Subcutaneous abdominal adipose tissue (tissue), 5 donors: ENCODE measurements at regions not wholly inside any gene's neighbourhood (a gene's known extent, or its start where the extent isn't known, plus 50 kb on each side); places are given as distances from the start of the nearest gene placed in this dataset.

ENCODE experiments used
- H3K27ac ChIP-seq: one replicate; pipeline ENCODE4 v1.7.0; 2013; ENCODE audit warnings: low read depth, mild to moderate bottlenecking, inconsistent platforms, low read length, moderate library complexity
- H3K27me3 ChIP-seq, 5 donors: one replicate each; pipeline ENCODE4 v1.7.0; 2013; ENCODE audit warnings: low read length in 5 of 5, inconsistent platforms in 1 of 5; ENCODE audit not compliant: control insufficient read depth in 5 of 5, insufficient read depth in 4 of 5
- H3K36me3 ChIP-seq, 5 donors: one replicate each; pipeline ENCODE4 v1.7.0; 2013; ENCODE audit warnings: low read length in 5 of 5; ENCODE audit not compliant: control insufficient read depth in 5 of 5, insufficient read depth in 5 of 5
- H3K4me1 ChIP-seq, 5 donors: one replicate each; pipeline ENCODE4 v1.7.0; 2013; ENCODE audit warnings: low read length in 5 of 5, mild to moderate bottlenecking in 3 of 5, moderate library complexity in 1 of 5; ENCODE audit not compliant: control insufficient read depth in 5 of 5, insufficient read depth in 5 of 5
- H3K4me3 ChIP-seq, 5 donors: one replicate each; pipeline ENCODE4 v1.7.0; 2013; ENCODE audit warnings: low read length in 5 of 5, low read depth in 1 of 5
- H3K9ac ChIP-seq, 5 donors: one replicate each; pipeline ENCODE4 v1.7.0; 2013; ENCODE audit warnings: low read length in 5 of 5, mild to moderate bottlenecking in 4 of 5, moderate library complexity in 3 of 5
- H3K9me3 ChIP-seq, 5 donors: one replicate each; pipeline ENCODE4 v1.7.0; 2013; ENCODE audit warnings: low read length in 5 of 5; ENCODE audit not compliant: control insufficient read depth in 5 of 5
- donor health status: healthy.
- donor health status: healthy.
- donor health status: healthy.
- donor health status: healthy.
- donor health status: healthy.

DNA sequence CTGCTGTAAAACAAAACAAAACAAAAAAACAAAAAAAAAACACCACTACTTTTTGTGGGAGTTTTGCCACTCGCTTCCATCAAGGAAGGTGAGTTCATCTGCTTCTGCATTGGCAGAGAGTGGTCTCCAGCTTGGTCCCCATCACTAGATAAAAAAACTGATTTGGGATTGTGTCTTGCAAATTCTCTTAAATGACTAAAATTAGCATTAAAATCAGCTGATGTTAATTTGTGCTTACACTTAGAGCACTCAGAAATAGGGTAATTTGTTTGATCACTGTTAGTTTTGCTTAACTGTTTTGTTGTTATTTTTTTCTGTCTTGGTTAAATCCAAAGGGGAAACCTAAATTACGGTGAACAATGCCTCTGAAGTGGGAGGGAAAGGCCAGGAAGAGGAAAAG, 1048.0 kb downstream of the LRFN5 start:
- Histone ChIP-seq H3K9ac (no peak overlapping the region), H3K4me1 (no peaks in the 10 kb centered on the region), H3K36me3 (no peaks in the 10 kb centered on the region), H3K4me3 (no peak overlapping the region), H3K9me3 (no peaks in the 10 kb centered on the region), H3K27ac (no peak overlapping the region), H3K27me3 (no peaks in the 10 kb centered on the region)

DNA sequence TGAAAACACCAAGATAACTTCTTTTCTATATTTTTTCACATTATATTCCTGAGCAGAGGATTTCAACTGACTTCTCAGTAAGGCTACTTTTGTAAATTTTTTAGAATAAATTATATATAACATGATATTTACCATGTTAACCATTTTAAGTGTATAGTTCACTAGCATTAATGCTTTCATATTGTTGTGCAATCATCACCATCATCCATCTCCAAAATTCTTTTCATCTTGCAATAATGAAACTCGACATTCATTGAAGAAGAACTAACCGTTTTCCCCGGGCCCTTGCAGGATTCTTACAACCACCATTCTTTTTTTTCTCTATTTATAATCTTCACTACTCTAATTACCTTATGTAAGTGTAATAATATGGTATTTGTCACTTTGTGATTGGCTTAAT, 1036.1 kb downstream of the LRFN5 start:
- no peaks in the 10 kb centered on the region for H3K4me1 ChIP-seq
- no peak overlapping the region for H3K27ac ChIP-seq
- no peak overlapping the region for H3K4me3 ChIP-seq
- H3K27me3 ChIP-seq, result no peaks in the 10 kb centered on the region
- H3K9me3 ChIP-seq, result no peaks in the 10 kb centered on the region
- H3K9ac ChIP-seq, result no peak overlapping the region
- H3K36me3 ChIP-seq, result no peaks in the 10 kb centered on the region

DNA sequence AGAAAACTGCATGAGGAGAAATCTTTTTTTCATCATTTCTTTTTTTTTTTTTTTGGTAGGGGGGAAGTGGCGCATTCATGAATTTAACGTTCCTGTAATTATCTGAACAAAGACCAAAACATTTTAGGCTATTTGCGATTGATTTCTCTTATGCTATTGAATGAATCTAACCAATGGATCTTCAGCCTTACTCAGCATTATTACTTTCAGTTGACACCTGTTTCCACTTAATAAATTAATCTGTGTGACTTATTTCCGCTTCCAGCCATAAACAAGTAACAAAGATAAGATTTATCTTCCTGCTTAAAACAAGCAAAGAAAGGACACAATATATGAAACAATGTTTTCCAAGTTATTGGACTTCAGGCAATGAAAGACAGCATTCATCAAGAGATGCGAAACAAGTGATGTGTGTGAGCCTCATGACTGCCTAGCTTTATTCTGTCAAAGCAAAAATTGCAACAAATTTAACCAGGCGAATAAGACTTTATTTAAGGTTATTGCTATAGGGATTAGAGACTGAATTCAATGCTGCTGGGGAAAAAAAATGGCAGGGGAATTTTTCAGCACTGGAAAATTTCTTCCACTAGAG, 1026.9 kb downstream of the LRFN5 start:
- Histone ChIP-seq H3K9me3 (no peaks in the 10 kb centered on the region), H3K27me3 (no peaks in the 10 kb centered on the region), H3K4me1 (no peaks in the 10 kb centered on the region), H3K4me3 (no peak overlapping the region), H3K9ac (no peak overlapping the region), H3K36me3 (no peaks in the 10 kb centered on the region), H3K27ac (no peak overlapping the region)

DNA sequence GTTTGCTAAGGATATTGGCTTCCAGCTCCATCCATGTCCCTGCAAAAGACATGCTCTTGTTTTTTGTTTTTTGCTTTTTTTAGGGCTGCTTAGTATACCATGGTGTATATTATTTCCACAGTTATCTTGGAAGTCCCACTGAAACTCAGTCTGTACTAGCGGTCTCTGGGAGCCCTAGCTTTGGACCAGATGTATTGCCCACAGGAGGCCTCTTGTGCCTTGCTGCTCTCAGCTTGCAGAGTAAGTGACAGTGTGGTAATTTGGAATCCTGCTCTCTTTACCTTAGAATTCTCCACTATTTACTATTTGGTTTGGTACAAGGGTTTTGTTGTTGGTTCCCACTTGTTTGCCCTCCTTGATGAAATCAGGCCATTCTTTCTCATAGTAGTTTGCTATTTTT, 1022.9 kb downstream of the LRFN5 start:
- no peak overlapping the region for H3K9ac ChIP-seq
- no peaks in the 10 kb centered on the region for H3K27me3 ChIP-seq
- H3K36me3 ChIP-seq, result no peaks in the 10 kb centered on the region
- H3K4me1 ChIP-seq, result no peaks in the 10 kb centered on the region
- no peak overlapping the region for H3K27ac ChIP-seq
- no peaks in the 10 kb centered on the region for H3K9me3 ChIP-seq
- H3K4me3 ChIP-seq, result no peak overlapping the region

DNA sequence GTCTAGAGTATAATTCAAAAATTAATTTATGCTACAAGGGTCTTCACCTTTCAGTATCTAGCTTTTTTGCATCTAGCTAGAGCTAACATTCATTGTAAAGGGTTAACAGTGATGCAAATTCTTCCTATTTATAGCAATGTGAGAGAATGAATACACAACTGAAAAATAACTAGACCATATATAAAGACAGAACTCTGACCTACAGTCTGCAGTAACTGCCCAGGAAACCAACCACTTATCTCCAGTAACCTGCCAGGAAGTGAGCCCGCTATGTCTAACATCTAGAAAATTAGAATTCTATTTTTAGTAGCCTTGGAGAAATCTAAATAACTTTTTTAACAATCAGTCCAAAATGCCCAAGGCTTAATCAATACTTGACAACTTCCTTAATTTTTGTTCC, 1021.9 kb downstream of the LRFN5 start:
- H3K4me1 ChIP-seq, result no peaks in the 10 kb centered on the region
- no peaks in the 10 kb centered on the region for H3K9me3 ChIP-seq
- H3K4me3 ChIP-seq, result no peak overlapping the region
- H3K27me3 ChIP-seq, result no peaks in the 10 kb centered on the region
- no peaks in the 10 kb centered on the region for H3K36me3 ChIP-seq
- no peak overlapping the region for H3K27ac ChIP-seq
- no peak overlapping the region for H3K9ac ChIP-seq

DNA sequence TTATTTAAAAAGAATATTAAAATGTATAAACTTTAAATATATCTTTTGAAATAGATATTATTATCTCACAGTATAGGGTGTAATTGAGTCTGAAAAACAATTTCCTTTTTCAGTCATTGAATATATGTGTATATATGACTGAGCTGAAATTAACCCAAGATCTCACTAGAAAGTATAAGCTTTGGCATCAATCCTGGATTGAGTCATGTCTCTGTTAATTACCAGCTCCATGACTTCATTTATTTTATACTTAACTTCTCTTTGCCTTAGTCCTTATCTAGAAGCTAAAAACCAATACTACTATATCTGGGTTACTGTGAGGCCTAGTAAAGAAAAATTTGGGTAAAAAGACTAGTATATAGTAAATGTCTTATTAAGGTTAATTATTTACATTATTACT, 1020.3 kb downstream of the LRFN5 start:
- H3K36me3 ChIP-seq, result no peaks in the 10 kb centered on the region
- H3K4me3 ChIP-seq, result no peak overlapping the region
- H3K4me1 ChIP-seq, result no peaks in the 10 kb centered on the region
- no peaks in the 10 kb centered on the region for H3K9me3 ChIP-seq
- H3K9ac ChIP-seq, result no peak overlapping the region
- H3K27ac ChIP-seq, result no peak overlapping the region
- no peaks in the 10 kb centered on the region for H3K27me3 ChIP-seq

DNA sequence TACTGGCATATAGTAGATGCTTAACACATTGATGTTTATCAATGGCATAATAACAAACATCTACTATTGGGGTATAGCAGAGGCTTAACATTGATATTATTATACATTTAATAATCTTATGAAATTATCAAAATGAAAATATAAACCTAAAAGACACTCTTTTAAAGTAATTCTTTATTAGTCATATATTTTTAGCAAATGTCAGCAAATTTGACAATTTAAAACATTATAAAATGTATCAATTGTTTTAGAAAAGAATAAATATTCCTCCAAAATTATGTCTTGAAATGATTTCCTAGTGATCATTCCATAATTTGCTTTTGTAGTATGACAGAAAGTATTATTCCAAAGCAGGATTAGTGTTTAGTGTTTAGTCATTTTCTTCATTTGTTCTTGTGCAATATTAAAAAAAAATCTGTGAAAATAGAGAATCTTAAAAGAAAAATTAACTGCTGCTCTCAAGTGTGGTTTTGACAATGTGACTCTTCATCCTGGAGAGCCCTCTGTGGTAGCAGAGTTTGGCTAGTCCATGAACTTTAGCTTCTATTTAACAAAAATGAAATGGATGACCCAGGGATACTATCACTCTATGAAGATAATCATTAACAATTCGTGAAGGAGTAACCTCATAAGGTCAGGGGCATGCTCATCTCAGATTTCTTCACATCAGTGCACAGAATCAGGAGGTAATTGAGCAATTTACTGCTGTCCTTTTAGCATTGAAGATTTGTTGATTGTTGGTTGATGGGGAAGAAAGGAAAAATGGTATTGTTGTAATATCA, 1018.5 kb downstream of the LRFN5 start:
- Histone ChIP-seq H3K9ac (no peak overlapping the region), H3K4me3 (no peak overlapping the region), H3K36me3 (no peaks in the 10 kb centered on the region), H3K9me3 (no peaks in the 10 kb centered on the region), H3K27me3 (no peaks in the 10 kb centered on the region), H3K4me1 (no peaks in the 10 kb centered on the region), H3K27ac (no peak overlapping the region)

DNA sequence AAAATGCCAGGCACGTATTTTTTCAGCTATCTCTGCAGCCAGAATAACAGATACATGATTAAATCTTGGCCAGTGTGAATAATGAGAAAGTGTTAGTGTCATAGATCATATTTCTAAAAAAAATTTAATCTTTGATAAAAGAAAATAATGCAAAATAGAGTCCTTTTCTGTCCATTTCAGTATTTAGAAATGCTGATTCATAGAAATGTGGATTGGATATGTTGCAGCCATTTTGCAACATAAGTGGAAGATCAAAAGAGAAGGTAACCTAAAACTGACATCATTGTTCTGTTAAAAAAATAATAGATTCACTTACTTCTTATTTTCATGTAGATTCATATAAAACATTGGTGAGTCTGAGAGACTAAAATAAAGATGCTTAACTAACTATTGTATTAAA, 1010.3 kb downstream of the LRFN5 start:
- H3K9me3 ChIP-seq, result no peaks in the 10 kb centered on the region

DNA sequence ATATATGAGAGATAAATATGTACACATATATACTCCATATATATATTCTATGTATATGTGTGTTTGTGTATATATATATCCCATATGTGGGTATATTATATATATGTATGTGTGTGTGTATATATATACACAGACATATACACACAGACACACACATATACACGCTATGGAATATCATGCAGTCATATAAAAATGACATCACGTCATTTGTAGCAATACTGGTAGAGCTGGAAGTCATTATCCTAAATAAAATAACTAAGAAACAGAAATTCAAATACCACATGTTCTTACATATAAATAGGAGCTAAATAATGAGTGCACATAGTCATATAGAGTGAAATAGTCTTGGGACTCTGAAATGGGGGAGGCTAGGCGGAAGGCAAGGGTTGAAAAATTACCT, 1000.2 kb downstream of the LRFN5 start:
- Histone ChIP-seq H3K27ac (no peak overlapping the region), H3K9ac (no peak overlapping the region), H3K9me3 (peaks cover 0 to 4% (median 0%) of the 10 kb centered on the region in 5 donors), H3K27me3 (no peaks in the 10 kb centered on the region), H3K4me3 (no peak overlapping the region), H3K4me1 (no peaks in the 10 kb centered on the region), H3K36me3 (no peaks in the 10 kb centered on the region)

More for the DNA sequence above, 1010.3 kb downstream of the LRFN5 start:
- Histone ChIP-seq H3K36me3 (no peaks in the 10 kb centered on the region), H3K4me1 (no peaks in the 10 kb centered on the region), H3K27ac (no peak overlapping the region), H3K27me3 (no peaks in the 10 kb centered on the region), H3K4me3 (no peak overlapping the region), H3K9ac (no peak overlapping the region)

DNA sequence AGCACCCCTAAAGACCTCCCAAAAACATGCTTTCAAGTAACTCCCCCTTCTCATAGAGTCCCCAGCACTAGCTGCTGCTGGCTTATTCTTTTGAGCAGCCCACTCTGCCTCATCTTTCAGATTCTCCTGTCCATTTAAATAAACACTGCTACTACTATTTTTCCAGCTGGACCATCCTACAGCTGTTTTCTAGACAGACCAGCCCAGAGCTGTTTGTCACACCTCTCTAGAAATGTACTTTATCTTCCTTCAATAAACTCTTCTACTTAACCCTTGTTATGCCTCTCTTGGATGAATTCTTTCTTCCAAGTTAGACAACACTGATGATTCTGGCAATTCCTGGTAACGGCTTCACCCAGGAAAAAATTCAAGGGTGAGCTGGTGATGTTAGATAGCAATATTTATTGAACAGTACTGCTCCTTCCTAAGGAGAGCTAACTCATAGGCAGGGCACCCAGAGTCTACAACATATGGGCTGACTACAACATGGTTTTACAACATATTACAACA, 995.7 kb downstream of the LRFN5 start:
- Histone ChIP-seq H3K4me3 (no peak overlapping the region), H3K9ac (no peak overlapping the region), H3K4me1 (no peaks in the 10 kb centered on the region), H3K36me3 (no peaks in the 10 kb centered on the region), H3K27ac (no peak overlapping the region), H3K27me3 (no peaks in the 10 kb centered on the region), H3K9me3 (peaks cover 0 to 4% (median 0%) of the 10 kb centered on the region in 5 donors)
